NCI-H345 treated with DMSO at 0.1 percent for 48 hours (cell line): ENCODE measurements at regions not wholly inside any gene's neighbourhood (a gene's known extent, or its start where the extent isn't known, plus 50 kb on each side); places are given as distances from the start of the nearest gene placed in this dataset.

Experiments used
- DNase-seq: peaks from one replicate; lab custom pipeline; 2025; ENCODE audit not compliant: unreplicated experiment; lab: John Stamatoyannopoulos, UW

GRCh38 chr12:127559349-127560040, 707.5 kb upstream of the TMEM132C start:
- peak; percentile 94 for DNase-seq

DNA sequence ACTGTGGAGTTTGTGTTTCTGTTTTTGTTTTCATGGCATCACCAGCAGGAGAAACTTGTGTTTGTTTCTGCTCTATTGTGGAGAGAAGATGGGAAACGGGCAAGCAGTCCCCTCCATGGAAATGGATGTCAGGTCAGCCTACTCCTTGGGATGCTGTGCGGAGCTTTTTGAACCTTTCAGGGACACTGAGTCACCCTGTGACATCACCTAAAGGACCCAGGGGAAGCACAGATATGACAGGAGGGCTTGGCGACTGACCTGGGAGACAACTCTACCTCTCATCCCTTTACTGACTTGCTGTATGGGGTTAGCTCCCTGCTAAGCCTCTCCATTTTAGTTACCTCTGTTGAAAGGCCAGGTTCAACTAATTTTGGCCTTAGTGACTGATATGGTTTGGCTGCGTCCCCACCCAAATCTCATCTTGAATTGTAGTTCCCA, 706.9 kb upstream of the TMEM132C start:
- DNase-seq, result no peak

- DNase-seq, result no peak
These were observed 704.2 kb upstream of the TMEM132C start for GRCh38 chr12:127562816-127563215.

GRCh38 chr12:127565241-127565640, 701.7 kb upstream of the TMEM132C start:
- no peak for DNase-seq

DNA sequence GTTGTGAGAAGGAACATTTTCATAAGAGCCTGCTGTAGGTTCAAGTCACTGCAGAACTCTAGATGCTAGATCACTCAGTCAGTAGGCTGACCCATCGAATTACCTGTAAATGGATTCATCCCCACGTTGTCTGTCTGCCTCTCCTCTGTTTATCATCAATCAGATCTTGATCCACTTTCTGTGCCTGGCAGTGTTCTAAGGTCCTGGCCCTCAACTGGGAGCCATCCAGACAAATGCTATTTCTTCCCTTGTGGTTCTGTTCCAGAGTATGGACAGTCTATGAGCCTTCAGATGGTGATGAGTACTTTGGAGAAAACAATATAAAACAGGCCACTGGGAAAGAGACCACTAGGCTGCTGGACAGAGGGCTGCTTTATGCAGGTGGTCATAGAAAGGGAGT, 699.4 kb upstream of the TMEM132C start:
- no peak for DNase-seq

GRCh38 chr12:127570387-127570786, 696.6 kb upstream of the TMEM132C start:
- no peak for DNase-seq

GRCh38 chr12:127570793-127571360, 696.1 kb upstream of the TMEM132C start:
- DNase-seq, result no peak

DNA sequence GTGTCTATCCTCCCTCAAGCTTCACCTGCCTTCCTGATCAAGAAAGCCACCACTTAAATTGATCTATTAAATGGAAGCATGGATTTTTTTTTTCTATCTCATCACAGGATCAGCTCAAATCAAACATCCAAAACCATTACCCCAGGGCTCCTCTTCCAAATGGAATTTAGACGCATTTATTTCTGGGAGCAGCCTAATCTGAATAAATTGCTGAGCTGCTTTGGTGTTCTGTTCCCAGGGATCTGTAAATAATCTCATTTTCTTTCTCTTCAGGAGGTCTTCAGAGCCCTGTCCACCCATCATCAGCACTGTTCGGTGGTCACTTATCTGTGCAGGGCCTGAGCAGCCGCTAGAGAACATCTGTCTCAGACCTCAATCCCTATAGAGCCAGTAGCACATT, 695.4 kb upstream of the TMEM132C start:
- no peak for DNase-seq

DNA sequence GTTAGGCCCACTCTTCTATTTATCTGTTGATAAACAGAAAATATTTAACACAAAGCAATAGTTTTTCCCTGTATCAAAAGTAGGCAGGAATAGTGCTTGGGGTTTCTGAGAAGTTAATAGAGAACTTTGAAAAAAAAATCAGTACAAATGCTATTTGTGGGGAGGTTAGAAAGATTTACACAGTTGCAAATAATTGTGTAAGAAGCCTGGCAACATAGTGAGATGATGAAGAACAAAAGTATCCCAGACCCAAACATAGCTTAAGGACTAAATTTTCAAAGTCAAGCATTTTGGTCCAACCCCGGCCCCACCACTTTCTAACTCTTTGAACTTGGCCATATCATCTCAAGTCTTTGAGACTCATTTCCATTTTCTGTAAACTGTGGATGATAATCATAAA, 687.5 kb upstream of the TMEM132C start:
- DNase-seq, result no peak

DNA sequence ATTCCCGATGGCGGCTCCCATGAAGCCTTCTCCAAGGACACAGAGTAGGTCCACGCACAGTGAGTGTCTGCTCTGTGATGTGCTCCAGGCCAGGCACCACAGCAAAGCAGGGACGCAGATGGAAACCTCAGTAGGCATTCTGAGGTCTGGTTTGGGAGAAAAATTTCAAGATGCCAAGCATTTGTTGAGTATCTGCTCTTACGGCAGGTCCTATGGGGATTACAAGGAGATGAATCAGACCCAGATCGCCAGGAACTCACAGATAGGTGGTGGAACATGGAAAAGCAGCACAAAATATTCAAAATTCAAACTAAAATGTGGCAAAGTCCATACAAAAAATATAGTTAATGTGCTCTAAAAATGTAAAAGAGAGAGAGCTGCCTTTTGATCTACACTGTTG, 684.9 kb upstream of the TMEM132C start:
- DNase-seq, result no peak

DNA sequence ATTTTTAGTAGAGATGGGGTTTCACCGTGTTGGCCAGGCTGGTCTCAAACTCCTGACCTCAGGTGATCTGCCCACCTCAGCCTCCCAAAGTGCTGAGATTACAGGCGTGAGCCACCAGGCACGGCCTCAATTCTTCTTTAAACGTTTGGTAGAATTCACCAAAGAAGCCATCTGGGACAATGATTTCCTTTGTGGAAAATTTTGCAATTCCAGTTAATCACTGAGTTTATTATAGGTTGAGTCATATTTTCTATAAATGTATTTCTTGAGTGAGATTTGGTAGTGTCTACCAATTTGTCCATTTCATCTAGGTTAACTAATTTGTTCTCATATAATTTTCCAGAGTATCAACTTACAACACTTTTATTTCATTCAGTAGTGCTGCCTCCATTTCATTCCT, 683.9 kb upstream of the TMEM132C start:
- DNase-seq, result no peak

DNA sequence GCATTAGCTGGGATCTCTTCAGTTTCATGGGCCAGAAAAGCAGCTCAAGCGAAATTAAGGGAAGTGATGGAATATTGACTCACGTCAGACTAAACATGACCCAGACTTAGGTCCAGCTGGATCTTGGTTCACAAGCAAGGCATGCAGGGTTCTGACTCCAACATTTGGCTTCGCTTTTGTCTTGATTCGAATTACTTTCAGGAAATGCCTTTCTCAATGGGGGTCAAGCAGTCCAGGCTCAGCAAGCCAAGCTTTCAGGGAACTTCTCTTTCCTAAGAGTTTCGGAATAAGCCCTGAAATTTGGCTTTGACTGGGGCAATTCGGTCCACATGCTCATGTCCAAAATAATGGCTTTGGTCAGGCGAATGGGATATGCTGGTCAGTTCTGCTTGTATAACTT, 678.7 kb upstream of the TMEM132C start:
- no peak for DNase-seq

DNA sequence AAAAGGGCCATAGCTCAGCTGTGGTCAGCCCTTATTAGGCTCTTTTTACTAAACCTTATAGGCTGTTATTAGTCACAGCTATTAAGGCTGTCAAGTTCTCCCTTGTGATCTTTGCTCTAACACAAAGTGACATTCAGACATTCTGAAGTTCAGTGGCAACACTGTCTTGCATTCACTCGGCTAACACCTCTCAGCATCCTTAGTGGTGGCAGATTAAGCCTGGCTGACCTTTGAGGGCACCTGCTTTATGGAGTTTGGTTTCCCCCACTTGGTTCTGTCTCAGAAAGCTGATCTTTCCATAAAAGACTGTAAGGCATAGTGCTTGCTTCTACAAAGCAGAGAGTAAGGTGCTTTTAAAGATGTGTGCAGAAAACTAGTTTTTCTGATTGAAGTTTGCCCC, 677.4 kb upstream of the TMEM132C start:
- DNase-seq, result no peak

- peak; percentile 42 for DNase-seq
These were observed 676.1 kb upstream of the TMEM132C start for GRCh38 chr12:127590868-127591267.

GRCh38 chr12:127592245-127592644, 674.7 kb upstream of the TMEM132C start:
- no peak for DNase-seq

DNA sequence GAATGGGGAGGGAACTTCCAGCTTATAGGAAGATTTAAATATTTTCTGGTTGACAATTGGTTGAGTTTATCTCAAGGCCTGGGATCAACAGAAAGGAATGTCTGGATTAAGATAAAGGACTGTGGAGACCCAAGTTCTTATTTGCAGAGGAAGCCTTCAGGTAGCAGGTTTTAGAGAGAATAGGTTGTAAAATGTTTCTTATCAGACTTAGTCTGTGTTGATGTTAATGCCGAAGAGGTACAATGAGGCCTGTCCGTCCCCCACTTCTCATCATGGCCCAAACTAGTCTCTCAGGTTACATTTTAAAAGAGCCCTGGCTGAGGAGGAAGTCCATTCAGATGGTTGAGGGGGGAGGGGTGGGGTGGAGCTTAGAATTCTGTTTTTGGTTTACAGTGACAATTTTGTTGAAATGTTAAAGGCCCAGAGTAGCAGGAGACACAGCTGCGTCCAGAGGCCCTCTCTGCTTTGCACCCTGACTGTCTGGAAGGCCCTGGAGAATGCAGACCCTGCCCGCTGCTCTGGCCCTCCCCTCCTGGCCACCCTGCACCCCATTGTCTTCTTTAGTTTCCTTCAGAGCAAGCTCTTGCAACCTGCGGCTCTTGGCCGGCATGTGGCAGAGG, 672.5 kb upstream of the TMEM132C start:
- DNase-seq, result no peak

- DNase-seq, result no peak
These were observed 671.5 kb upstream of the TMEM132C start for GRCh38 chr12:127595506-127595905.

DNA sequence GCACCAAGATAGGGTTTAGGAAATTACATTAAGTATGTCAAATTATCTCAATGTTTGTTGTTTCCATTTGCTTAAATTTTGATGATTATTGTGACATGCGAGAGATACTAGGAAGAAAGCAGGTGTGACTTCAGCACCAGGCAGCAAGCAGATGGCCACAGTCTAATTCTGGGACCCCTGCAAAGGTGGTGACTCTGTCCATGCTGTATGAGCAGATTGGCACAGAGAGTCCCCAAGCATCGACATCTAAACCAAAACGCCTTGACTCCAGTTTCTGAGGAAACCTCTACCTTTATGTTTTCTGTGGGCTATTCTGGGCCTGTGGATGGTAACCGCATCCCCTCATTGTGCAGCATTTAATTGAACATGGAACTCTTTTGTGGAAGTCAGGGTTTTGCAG, 670.1 kb upstream of the TMEM132C start:
- no peak for DNase-seq

- DNase-seq, result no peak
These were observed 667.5 kb upstream of the TMEM132C start for GRCh38 chr12:127599436-127599835.

- DNase-seq, result no peak
These were observed 666.8 kb upstream of the TMEM132C start for GRCh38 chr12:127600211-127600610.

GRCh38 chr12:127606476-127607015, 660.4 kb upstream of the TMEM132C start:
- no peak for DNase-seq

DNA sequence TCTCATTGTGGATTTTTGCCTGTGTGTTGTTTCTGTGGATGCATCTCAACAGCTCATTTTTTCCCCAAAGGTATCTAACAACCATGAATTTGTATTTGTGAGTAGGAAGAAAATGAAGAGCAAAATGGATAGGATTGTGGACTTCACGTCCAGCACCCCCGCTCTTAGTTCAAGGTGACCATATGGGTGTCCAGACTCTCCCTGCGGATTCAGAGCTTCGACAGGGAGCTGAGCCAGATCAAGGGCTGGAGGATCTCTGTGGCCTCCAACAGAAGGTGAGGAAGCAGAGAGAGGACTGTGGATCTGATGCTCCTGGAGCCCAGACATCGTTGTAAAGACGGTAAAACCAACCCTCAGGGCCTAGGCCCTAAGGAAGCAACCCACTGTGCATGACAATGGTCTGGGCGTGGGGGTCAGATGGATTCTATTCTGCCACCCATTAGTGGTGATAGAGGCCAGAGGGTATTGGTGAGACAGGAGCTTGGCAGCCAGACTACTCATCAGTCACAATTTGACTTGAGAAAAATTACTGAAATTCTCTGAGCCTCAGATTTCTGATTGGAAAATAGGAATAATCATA, 659.7 kb upstream of the TMEM132C start:
- DNase-seq, result no peak
